HEK293T (cell line): ENCODE measurements at regions not wholly inside any gene's neighbourhood (a gene's known extent, or its start where the extent isn't known, plus 50 kb on each side); places are given as distances from the start of the nearest gene placed in this dataset.

Experiments
- HDGF ChIP-seq: fragments of 450-650 bp; IDR thresholded peaks from 2 replicates; pipeline ENCODE4 v1.6.1; 2017; ENCODE audit warnings: antibody characterized with exemption, borderline replicate concordance
- SP1 ChIP-seq: fragments of 450-650 bp; IDR thresholded peaks from 2 replicates; pipeline ENCODE4 v1.6.1; 2017

DNA sequence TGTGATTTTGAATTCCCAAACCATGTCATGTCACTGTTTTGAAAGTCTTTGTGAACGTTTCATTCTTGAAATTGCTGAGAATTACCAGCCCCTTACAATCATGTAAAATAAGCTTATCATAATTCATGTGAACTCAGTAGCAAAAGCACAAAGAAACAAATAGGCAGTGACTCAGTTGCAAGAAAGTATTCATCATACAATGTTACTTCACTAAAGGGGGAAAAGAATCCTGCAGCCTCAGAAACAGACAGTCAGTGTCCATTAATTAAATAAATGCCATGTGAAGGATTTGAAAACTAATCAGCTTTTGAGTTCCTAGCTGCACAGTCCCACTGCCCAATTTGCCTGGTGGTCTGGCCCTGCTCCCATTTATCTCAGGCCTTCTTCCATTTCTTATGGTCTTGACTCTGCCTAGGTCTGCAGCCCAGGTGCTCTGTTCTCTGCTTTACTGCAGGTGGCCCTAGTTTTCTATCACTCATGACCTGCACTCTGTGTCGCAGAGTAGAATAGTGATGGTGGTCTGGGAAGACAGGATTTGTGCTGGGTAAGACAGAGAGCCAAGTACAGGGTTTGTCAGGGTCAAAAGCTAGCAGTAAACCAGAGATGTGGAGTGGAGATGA is 99.7 kb downstream of the PLCE1 start:
- TF ChIP-seq HDGF (no peak), SP1 (no peak)
